ENCODE measurements at regions not wholly inside any gene's neighbourhood (a gene's known extent, or its start where the extent isn't known, plus 50 kb on each side); places are given as distances from the start of the nearest gene placed in this dataset.

DNA sequence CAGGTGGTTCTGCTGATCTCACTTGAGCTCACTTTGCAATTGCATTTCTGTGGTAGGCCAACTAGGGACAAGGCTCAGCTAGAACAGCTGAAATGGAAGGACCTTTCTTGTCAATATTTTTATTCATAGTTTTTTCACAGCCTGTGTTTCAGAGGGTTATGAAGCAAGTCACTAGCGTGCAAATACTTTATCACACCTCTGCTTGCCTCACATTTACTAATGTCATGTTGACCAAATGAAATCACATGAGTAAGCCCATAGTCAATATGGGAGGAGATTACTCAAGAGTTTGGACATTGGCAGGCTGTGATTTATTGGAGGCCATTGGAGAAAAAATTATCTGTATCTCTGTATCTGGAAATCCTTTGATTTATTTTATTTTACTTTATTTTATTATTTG, 628.3 kb upstream of the EPHA5 start:
- no peak overlapping the region for H3K27ac ChIP-seq
- no peak for ATAC-seq
- no peaks in the 10 kb centered on the region for H3K36me3 ChIP-seq
- no peak for TF ChIP-seq CTCF (IDR thresholded peaks at IDR 0.05)
- intact Hi-C loops (cut with DNase I), result no loop called here
- no peak overlapping the region for H3K4me3 ChIP-seq
- no peaks in the 10 kb centered on the region for H3K4me1 ChIP-seq
- DNase-seq, result no peak
- no peaks in the 10 kb centered on the region for H3K27me3 ChIP-seq
- 68 to 73% methylated on average over 1 of the region's 1 CpG for WGBS, 2 donors
- peaks cover 0 to 8% (median 0%) of the 10 kb centered on the region in 11 donors for H3K9me3 ChIP-seq

DNA sequence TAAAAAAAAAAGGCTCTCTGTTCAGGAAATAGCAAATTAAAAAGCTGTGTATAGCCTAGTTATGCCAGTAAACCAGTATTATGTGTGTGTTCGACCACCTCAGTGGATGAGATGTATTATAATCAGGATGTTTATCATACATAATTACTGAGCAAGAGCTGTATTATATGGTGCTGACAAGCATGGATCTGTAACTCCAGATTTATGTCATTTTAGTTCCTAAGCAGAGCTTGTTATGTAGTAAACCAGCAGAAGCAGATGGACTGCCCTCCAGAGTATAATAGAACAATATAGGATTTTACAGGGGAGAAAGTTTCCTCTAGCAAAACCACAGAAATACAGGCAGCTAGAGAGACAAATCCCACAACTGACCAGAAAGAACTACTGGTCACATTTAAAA, 627.4 kb upstream of the EPHA5 start:
- Histone ChIP-seq H3K9me3 (peaks cover 0 to 8% (median 0%) of the 10 kb centered on the region in 11 donors), H3K4me1 (no peaks in the 10 kb centered on the region), H3K36me3 (no peaks in the 10 kb centered on the region), H3K27ac (no peak overlapping the region), H3K27me3 (no peaks in the 10 kb centered on the region), H3K4me3 (no peak overlapping the region)
- no peak for DNase-seq
- ATAC-seq, result no peak
- no peak for TF ChIP-seq CTCF (IDR thresholded peaks at IDR 0.05)
- intact Hi-C loops (cut with DNase I), result no loop called here
- WGBS, 2 donors, result 56 to 74% methylated on average over 1 of the region's 1 CpG

DNA sequence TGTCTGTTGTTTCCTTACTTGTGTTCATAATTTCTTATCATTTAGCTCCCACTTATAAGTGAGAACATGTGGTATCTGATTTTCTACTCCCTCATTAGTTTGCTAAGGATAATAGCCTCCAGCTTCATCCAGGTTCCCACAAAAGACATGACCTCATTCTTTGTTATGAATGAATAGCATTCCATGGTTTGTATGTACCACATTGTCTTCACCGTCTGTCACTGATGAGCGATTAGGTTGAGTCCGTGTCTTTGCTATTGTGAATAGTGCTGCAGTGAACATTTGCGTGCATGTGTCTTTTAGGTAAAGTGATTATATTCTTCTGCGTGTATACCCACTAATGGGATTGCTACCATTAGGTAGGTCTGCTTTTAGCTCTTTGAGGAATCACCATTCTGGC, 624.3 kb upstream of the EPHA5 start:
- H3K9me3 ChIP-seq, result peaks cover 0 to 34% (median 2%) of the 10 kb centered on the region in 11 donors
- no peak overlapping the region for H3K4me3 ChIP-seq
- TF ChIP-seq CTCF (IDR thresholded peaks at IDR 0.05), result no peak
- 81 to 83% methylated on average over 5 of the region's 5 CpGs for WGBS, 2 donors
- ATAC-seq (no peak), DNase-seq (no peak)
- intact Hi-C loops (cut with DNase I), result no loop called here
- no peaks in the 10 kb centered on the region for H3K36me3 ChIP-seq
- H3K27me3 ChIP-seq, result no peaks in the 10 kb centered on the region
- H3K27ac ChIP-seq, result no peak overlapping the region
- H3K4me1 ChIP-seq, result no peaks in the 10 kb centered on the region

GRCh38 chr4:66284991-66285451, 614.7 kb upstream of the EPHA5 start:
- Histone ChIP-seq H3K27me3 (no peaks in the 10 kb centered on the region), H3K4me3 (no peak overlapping the region), H3K36me3 (no peaks in the 10 kb centered on the region), H3K9me3 (peaks cover 0 to 11% (median 0%) of the 10 kb centered on the region in 11 donors), H3K27ac (no peak overlapping the region), H3K4me1 (no peaks in the 10 kb centered on the region)
- no peak for ATAC-seq
- DNase-seq, result no peak
- no peak for TF ChIP-seq CTCF (IDR thresholded peaks at IDR 0.05)
- WGBS, 2 donors, result 85 to 87% methylated on average over 15 of the region's 15 CpGs
- intact Hi-C loops (cut with DNase I), result no loop called here

All from heart right ventricle (tissue), 16 donors.